Pancreas (tissue), 10 donors: ENCODE measurements at regions not wholly inside any gene's neighbourhood (a gene's known extent, or its start where the extent isn't known, plus 50 kb on each side); places are given as distances from the start of the nearest gene placed in this dataset.
A peak's percentile ranks its signal among the peaks of the same experiment; 100 is the strongest.

Source experiments
- ATAC-seq, 4 donors: fragments of 200-7000 bp; cut with Tn5 transposase; one replicate each; pipeline versions ENCODE4 v1.8.0 to v1.9.1; 2020; ENCODE audit warnings: mild to moderate bottlenecking in 4 of 4, moderate library complexity in 4 of 4
- DNase-seq, 6 donors: peaks; one replicate each; pipeline ENCODE4 v3.0.0-alpha.2; 2020
- FAIRE-seq: peaks from 2 replicates; lab custom pipeline; 2012; peaks lifted over from hg19 to GRCh38; lab: Jason Lieb, UNC
- H3K27ac ChIP-seq, 4 donors: fragments of 200-600 bp; sonication (generic); 1 replicate in 3 of 4; 2 replicates in 1 of 4; pipeline versions ENCODE4 v1.5.0 to v1.8.0; 2020
- H3K27me3 ChIP-seq, 4 donors: fragments of 200-600 bp; one replicate each; pipeline ENCODE4 v1.8.0; 2021
- H3K36me3 ChIP-seq, 3 donors: fragments of 200-600 bp; sonication (generic) in 1 of 3; one replicate each; pipeline versions ENCODE4 v1.5.0 to v1.8.0; 2020 to 2021
- H3K4me1 ChIP-seq, 3 donors: fragments of 200-600 bp; one replicate each; pipeline ENCODE4 v1.8.0; 2021
- H3K4me3 ChIP-seq, 4 donors: fragments of 200-600 bp; sonication (generic) in 2 of 4; one replicate each; pipeline versions ENCODE4 v1.5.0 to v1.8.0; 2020 to 2021
- H3K9me3 ChIP-seq, 4 donors: fragments of 200-600 bp; one replicate each; pipeline ENCODE4 v1.8.0; 2021
- WGBS, 2 donors: extraction: QIAGEN DNeasy Blood & Tissue Kit; methylation state at CpG; one replicate each; pipeline ENCODE4 v1.1.7; 2013; 5-methylcytosine and 5-hydroxymethylcytosine counted together
- intact Hi-C, 3 donors: fragments of 100-400 bp; cut with DNase I; formaldehyde crosslinking; loops; one replicate each; pipeline versions ENCODE4 v1.11.1 to v1.14.2; 2022
- TF ChIP-seq, protein P1 (sequence below), 4 donors: fragments of 200-600 bp; sonication (generic) in 3 of 4; IDR thresholded peaks; one replicate each; pipeline versions ENCODE4 v1.5.0 to v1.8.0; 2021; ENCODE audit warnings: antibody characterized with exemption in 4 of 4
- donor health status: healthy with polysubstance abuse.
- donor health status: DM: no; HTN: no; CAD: no; lungs with moderate emphysema.
- donor health status: DM: no; HTN: no; CAD: no.
- donor health status: control.
- donor health status: control.
- donor health status: Bipolar disorder and iron deficiency.
- donor health status: DM: yes; HTN: yes; CAD: no.
- donor health status: DM: no; HTN: no; CAD: no.
- donor health status: DM: no; HTN: no; CAD: no.
- donor health status: DM: yes; HTN: yes; CAD: no.

DNA sequence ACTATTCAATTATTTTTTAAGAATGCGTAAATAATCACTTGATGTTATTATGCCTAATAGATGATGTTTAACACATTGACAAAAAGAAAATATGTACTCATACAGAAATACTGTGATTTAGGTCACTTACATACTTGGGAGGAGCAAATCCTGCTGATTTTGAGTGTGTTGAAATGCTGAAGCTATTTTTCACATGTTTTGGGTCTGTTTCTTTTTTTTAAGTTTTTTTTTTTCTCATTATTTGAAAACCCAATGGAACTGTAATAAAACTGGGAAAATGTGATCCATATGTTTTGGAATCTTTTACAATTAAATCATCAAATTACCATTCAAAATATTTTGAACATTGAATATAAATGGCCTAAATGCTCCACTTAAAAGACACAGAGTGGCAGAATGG, 366.2 kb upstream of the ADAMTS5 start:
- H3K4me1 ChIP-seq: no peaks in the 10 kb centered on the region
- WGBS, 2 donors: 91 to 93% methylated on average over 1 of the region's 1 CpG
- intact Hi-C loops: no loop called here
- no peak overlapping the region for H3K27ac ChIP-seq
- H3K9me3 ChIP-seq: no peaks in the 10 kb centered on the region
- no peak for DNase-seq
- TF ChIP-seq, protein P1, sequence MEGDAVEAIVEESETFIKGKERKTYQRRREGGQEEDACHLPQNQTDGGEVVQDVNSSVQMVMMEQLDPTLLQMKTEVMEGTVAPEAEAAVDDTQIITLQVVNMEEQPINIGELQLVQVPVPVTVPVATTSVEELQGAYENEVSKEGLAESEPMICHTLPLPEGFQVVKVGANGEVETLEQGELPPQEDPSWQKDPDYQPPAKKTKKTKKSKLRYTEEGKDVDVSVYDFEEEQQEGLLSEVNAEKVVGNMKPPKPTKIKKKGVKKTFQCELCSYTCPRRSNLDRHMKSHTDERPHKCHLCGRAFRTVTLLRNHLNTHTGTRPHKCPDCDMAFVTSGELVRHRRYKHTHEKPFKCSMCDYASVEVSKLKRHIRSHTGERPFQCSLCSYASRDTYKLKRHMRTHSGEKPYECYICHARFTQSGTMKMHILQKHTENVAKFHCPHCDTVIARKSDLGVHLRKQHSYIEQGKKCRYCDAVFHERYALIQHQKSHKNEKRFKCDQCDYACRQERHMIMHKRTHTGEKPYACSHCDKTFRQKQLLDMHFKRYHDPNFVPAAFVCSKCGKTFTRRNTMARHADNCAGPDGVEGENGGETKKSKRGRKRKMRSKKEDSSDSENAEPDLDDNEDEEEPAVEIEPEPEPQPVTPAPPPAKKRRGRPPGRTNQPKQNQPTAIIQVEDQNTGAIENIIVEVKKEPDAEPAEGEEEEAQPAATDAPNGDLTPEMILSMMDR (IDR thresholded peaks at IDR 0.05): no peak
- H3K27me3 ChIP-seq: no peaks in the 10 kb centered on the region
- no peak overlapping the region for H3K4me3 ChIP-seq
- H3K36me3 ChIP-seq: no peaks in the 10 kb centered on the region
- no peak for ATAC-seq
- no peak for FAIRE-seq

DNA sequence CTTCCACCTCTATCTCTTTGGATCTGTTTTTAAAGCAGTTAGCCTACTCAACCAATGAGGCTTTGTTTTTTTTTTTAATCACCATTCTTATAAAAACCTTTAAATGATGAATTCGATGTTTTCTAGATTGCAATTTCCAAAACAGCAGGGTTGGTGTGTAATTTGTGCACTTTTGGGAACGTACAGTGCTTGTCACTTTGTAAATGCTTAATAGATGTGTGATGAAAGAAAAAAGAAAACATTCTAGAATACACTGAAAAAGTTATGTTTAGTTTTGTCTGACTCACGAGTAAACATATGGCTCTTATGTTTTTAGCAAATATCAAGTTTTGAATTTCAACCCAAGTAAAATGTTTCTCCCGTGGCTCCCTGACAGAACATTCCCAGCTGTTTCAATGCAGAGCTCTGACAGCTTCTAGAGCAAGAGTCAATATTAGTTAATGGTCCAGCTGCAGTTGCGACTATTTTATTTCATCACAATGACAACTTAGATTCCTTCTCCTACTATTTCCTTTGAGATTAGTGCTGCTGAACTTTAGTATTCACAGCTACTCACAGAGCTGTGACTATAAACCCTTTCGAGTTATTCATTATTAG, 362.5 kb upstream of the ADAMTS5 start:
- no peaks in the 10 kb centered on the region for H3K4me1 ChIP-seq
- H3K36me3 ChIP-seq: no peaks in the 10 kb centered on the region
- H3K9me3 ChIP-seq: no peaks in the 10 kb centered on the region
- intact Hi-C loops: no loop called here
- H3K27me3 ChIP-seq: no peaks in the 10 kb centered on the region
- TF ChIP-seq, protein P1 (IDR thresholded peaks at IDR 0.05): no peak
- DNase-seq (no peak), ATAC-seq (peak in 3 of 4 donors; percentile 18 to 70 (median 53)), FAIRE-seq (no peak)
- no peak overlapping the region for H3K27ac ChIP-seq
- 22 to 28% methylated on average over 6 of the region's 6 CpGs for WGBS, 2 donors
- no peak overlapping the region for H3K4me3 ChIP-seq

DNA sequence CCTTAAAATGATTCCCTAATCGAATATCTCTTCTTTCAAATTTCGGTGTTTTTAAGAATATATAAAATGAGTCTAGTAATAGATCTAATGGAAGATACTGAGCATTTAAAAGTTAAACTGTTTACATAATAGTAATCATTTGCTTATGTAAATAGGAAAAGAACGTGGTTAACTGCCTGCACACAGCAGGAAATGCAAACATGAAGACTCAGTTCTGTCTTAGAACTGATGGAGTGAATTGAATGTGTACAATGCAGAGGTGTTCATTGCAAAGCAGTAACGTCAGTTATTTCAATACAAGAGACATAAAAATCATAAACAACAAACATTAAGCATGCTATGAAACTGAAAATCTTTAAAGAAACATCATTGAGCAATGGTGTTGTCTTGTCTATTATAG, 359.4 kb upstream of the ADAMTS5 start:
- FAIRE-seq (no peak), ATAC-seq (no peak), DNase-seq (no peak)
- 24 to 31% methylated on average over 4 of the region's 4 CpGs for WGBS, 2 donors
- no peak overlapping the region for H3K27ac ChIP-seq
- H3K9me3 ChIP-seq: no peaks in the 10 kb centered on the region
- no peaks in the 10 kb centered on the region for H3K4me1 ChIP-seq
- H3K4me3 ChIP-seq: no peak overlapping the region
- intact Hi-C loops: no loop called here
- H3K36me3 ChIP-seq: no peaks in the 10 kb centered on the region
- H3K27me3 ChIP-seq: no peaks in the 10 kb centered on the region
- TF ChIP-seq, protein P1 (IDR thresholded peaks at IDR 0.05): no peak

DNA sequence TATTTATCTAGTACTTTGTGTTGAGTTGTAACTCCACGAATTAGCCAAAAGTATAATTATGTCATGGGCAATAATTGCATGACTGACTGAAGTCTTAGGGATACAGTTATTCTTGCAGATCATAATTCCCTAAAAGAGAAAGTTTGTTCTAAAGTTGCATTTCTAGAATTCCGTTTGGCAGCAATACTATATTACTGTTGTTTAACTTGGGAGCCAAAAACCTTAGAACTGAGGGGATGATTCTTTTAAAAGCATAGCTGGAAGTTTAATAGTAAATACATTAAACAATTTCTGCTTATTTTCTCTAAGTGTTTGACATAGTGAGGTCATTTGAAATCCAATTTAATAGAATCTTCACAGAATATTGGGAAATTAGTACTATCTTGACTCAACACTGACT, 356.4 kb upstream of the ADAMTS5 start:
- ATAC-seq (no peak), DNase-seq (no peak), FAIRE-seq (no peak)
- H3K4me3 ChIP-seq: no peak overlapping the region
- no peaks in the 10 kb centered on the region for H3K27me3 ChIP-seq
- intact Hi-C loops: no loop called here
- no peak overlapping the region for H3K27ac ChIP-seq
- TF ChIP-seq, protein P1 (IDR thresholded peaks at IDR 0.05): no peak
- H3K9me3 ChIP-seq: no peaks in the 10 kb centered on the region
- 59 to 76% methylated on average over 2 of the region's 2 CpGs for WGBS, 2 donors
- H3K4me1 ChIP-seq: no peaks in the 10 kb centered on the region
- H3K36me3 ChIP-seq: no peaks in the 10 kb centered on the region

- H3K4me1 ChIP-seq: no peaks in the 10 kb centered on the region
- ATAC-seq (no peak), FAIRE-seq (no peak), DNase-seq (no peak)
- no peaks in the 10 kb centered on the region for H3K27me3 ChIP-seq
- intact Hi-C loops: no loop called here
- no peak overlapping the region for H3K4me3 ChIP-seq
- no peaks in the 10 kb centered on the region for H3K36me3 ChIP-seq
- no peak overlapping the region for H3K27ac ChIP-seq
- WGBS, 2 donors: 76 to 78% methylated on average over 2 of the region's 2 CpGs
- no peaks in the 10 kb centered on the region for H3K9me3 ChIP-seq
- TF ChIP-seq, protein P1 (IDR thresholded peaks at IDR 0.05): no peak
Measured at GRCh38 chr21:27321791-27322190, 354.9 kb upstream of the ADAMTS5 start.
